Endothelial cell of umbilical vein (primary cell): ENCODE measurements at regions not wholly inside any gene's neighbourhood (a gene's known extent, or its start where the extent isn't known, plus 50 kb on each side); places are given as distances from the start of the nearest gene placed in this dataset.

Source experiments
- BruUV-seq: library from RNA; stranded (reverse); fragments of 400-500 nt; replicated peaks from 2 replicates; lab custom pipeline; 2021; lab: Mats Ljungman, UMichigan
- CTCF ChIA-PET: fragments of 300-600, 350-600 bp; sonication (Branson Sonifier 250); formaldehyde crosslinking; loops from one replicate; lab custom pipeline; 2021; ENCODE audit warnings: antibody characterized with exemption, inconsistent platforms; lab: Charles Lee
- POLR2A ChIA-PET: fragments of 300-600, 350-600 bp; sonication (Branson Sonifier 250); formaldehyde crosslinking; loops from one replicate; lab custom pipeline; 2021; ENCODE audit warnings: antibody characterized with exemption, inconsistent platforms; lab: Charles Lee
- DNase-seq: peaks from one replicate; pipeline ENCODE4 v3.0.0-alpha.2; 2011; ENCODE audit warnings: low read depth, low spot score
- FAIRE-seq: peaks from 2 replicates; lab custom pipeline; 2011; peaks lifted over from hg19 to GRCh38; lab: Jason Lieb, UNC
- H2AFZ ChIP-seq: 2 replicates; pipeline ENCODE4 v1.6.0; 2012; ENCODE audit warnings: low read depth, low read length, control low read depth, inconsistent platforms
- H3K27ac ChIP-seq: 2 replicates; pipeline ENCODE4 v1.5.1; 2011; ENCODE audit warnings: low read depth, mild to moderate bottlenecking, control low read depth, low read length, moderate library complexity; ENCODE audit not compliant: insufficient read depth
- H3K27me3 ChIP-seq, 2 experiments: 2 replicates each; pipeline versions ENCODE4 v1.6.0 to v1.6.1; 2011; ENCODE audit warnings: low read length in 2 of 2, mixed read lengths in 1 of 2; ENCODE audit not compliant: control insufficient read depth in 2 of 2, insufficient read depth in 2 of 2
- H3K36me3 ChIP-seq, 2 experiments: 2 replicates in 1 of 2; 3 replicates in 1 of 2; pipeline ENCODE4 v1.5.1; 2011; ENCODE audit warnings: low read length in 2 of 2, mild to moderate bottlenecking in 1 of 2, moderate library complexity in 1 of 2; ENCODE audit not compliant: control insufficient read depth in 2 of 2, insufficient read depth in 2 of 2; ENCODE audit errors: extremely low read depth in 1 of 2
- H3K4me1 ChIP-seq: 3 replicates; pipeline ENCODE4 v1.5.1; 2011; ENCODE audit warnings: mild to moderate bottlenecking, low read length; ENCODE audit not compliant: control insufficient read depth, insufficient read depth; ENCODE audit errors: extremely low read depth
- H3K4me2 ChIP-seq: 2 replicates; pipeline ENCODE4 v1.6.1; 2011; ENCODE audit warnings: low read length, control low read depth, mixed read lengths; ENCODE audit not compliant: insufficient read depth
- H3K4me3 ChIP-seq, 3 experiments: fragments of 200-600 bp in 1 of 3; sonication (generic), shearing (Covaris generic) in 1 of 3; replicated peaks in 1 of 3; 2 replicates each; pipeline ENCODE4 v1.5.1; 2011 to 2016; ENCODE audit warnings: control low read depth in 3 of 3, low read length in 3 of 3, mild to moderate bottlenecking in 2 of 3, inconsistent platforms in 1 of 3, low read depth in 1 of 3, moderate library complexity in 1 of 3; ENCODE audit not compliant: insufficient read depth in 1 of 3
- H3K79me2 ChIP-seq: 2 replicates; pipeline ENCODE4 v1.6.0; 2012; ENCODE audit warnings: low read length, inconsistent platforms; ENCODE audit not compliant: control insufficient read depth, insufficient read depth
- H3K9ac ChIP-seq: replicated peaks from 2 replicates; pipeline ENCODE3; 2011; ENCODE audit warnings: low read length, control low read depth; ENCODE audit not compliant: insufficient read depth; ENCODE audit errors: extremely low read depth
- H3K9me1 ChIP-seq: replicated peaks from 3 replicates; pipeline ENCODE4 v1.6.0; 2011; ENCODE audit warnings: mild to moderate bottlenecking, low read length; ENCODE audit not compliant: control insufficient read depth, insufficient read depth; ENCODE audit errors: extremely low read depth
- H3K9me3 ChIP-seq: replicated peaks from 2 replicates; pipeline ENCODE4 v1.5.1; 2012; ENCODE audit warnings: low read length, inconsistent platforms; ENCODE audit not compliant: control insufficient read depth, insufficient read depth
- H4K20me1 ChIP-seq: replicated peaks from 2 replicates; pipeline ENCODE3; 2011; ENCODE audit warnings: mild to moderate bottlenecking, low read length; ENCODE audit not compliant: control insufficient read depth, insufficient read depth; ENCODE audit errors: extremely low read depth
- EZH2 ChIP-seq: IDR thresholded peaks from 2 replicates; pipeline ENCODE4 v1.6.1; 2012; ENCODE audit warnings: borderline replicate concordance, low read depth, mild to moderate bottlenecking, moderate library complexity, low read length, inconsistent platforms; ENCODE audit not compliant: severe bottlenecking
- FOS ChIP-seq: IDR thresholded peaks from 2 replicates; pipeline ENCODE4 v1.6.1; 2011; ENCODE audit warnings: mild to moderate bottlenecking, low read length, moderate library complexity, borderline replicate concordance; ENCODE audit not compliant: insufficient read depth
- GATA2 ChIP-seq: IDR thresholded peaks from 2 replicates; pipeline ENCODE4 v1.7.0; 2011; ENCODE audit warnings: low read depth, mild to moderate bottlenecking, moderate library complexity, mixed read lengths, low read length; ENCODE audit not compliant: insufficient read length, insufficient read depth
- JUN ChIP-seq: IDR thresholded peaks from 2 replicates; pipeline ENCODE4 v1.6.1; 2011; ENCODE audit warnings: borderline replicate concordance, low read depth; ENCODE audit not compliant: insufficient read length, insufficient read depth
- MYC ChIP-seq: IDR thresholded peaks from one replicate; pipeline ENCODE4 v1.6.1; 2011; ENCODE audit warnings: mild to moderate bottlenecking, low read depth, low read length
- POLR2A ChIP-seq: IDR thresholded peaks from 2 replicates; pipeline ENCODE4 v1.6.1; 2012; ENCODE audit warnings: low read depth, mild to moderate bottlenecking, control low read depth, low read length
- POLR2AphosphoS5 ChIP-seq: IDR thresholded peaks from 2 replicates; pipeline ENCODE4 v1.6.1; 2012; ENCODE audit warnings: low read depth, mild to moderate bottlenecking, control low read depth, low read length, moderate library complexity; ENCODE audit not compliant: insufficient read depth
- dilution Hi-C: fragments of 300-500 bp; cut with MboI; formaldehyde crosslinking; loops from one replicate; pipeline ENCODE4 v1.15.0; 2019; ENCODE audit warnings: low sequenced_read_pairs; ENCODE audit not compliant: extremely low pct_ligation_motif_present
- intact Hi-C: fragments of 100-400 bp; cut with micrococcal nuclease; formaldehyde crosslinking; loops from one replicate; pipeline ENCODE4 v1.10.0; 2022
- TF ChIP-seq, protein P1 (sequence below): IDR thresholded peaks from 2 replicates; pipeline ENCODE4 v1.6.1; 2011; ENCODE audit not compliant: insufficient read depth, insufficient read length
- TF ChIP-seq, protein P2 (sequence below), 2 donors: IDR thresholded peaks; 1 replicate in 1 of 2; 2 replicates in 1 of 2; pipeline ENCODE4 v1.5.1; 2011; ENCODE audit warnings: low read length in 2 of 2, mild to moderate bottlenecking in 2 of 2, moderate library complexity in 2 of 2, control low read depth in 1 of 2, inconsistent platforms in 1 of 2, low read depth in 1 of 2; ENCODE audit not compliant: insufficient read depth in 1 of 2; ENCODE audit errors: extremely low read depth in 1 of 2

DNA sequence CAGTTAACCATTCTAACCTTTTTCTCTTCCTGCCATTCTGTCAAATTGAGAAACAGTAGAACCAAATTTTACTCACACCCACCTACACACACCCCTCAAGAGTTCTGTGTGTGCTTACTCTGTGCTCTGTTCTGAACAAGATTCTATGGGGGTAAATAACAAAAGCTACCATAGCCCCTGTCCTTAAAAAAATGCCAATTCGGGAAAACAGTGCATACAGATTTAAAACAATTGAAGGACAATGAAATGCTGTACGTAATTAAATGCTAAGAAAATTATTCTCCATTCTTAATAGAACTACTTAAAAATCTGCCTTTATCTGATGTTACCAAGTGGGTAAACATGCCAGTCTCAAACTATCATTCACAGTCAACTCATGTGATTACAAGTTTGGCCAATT, 1107.5 kb downstream of the TUSC7 start:
- Histone ChIP-seq H3K9me1 (no peaks in the 10 kb centered on the region), H3K4me1 (no peaks in the 10 kb centered on the region), H3K9ac (no peak overlapping the region), H3K36me3 (no peaks in the 10 kb centered on the region), H3K9me3 (no peaks in the 10 kb centered on the region), H2AFZ (no peak overlapping the region), H3K4me3 (no peak overlapping the region), H3K27ac (no peak overlapping the region), H3K79me2 (no peaks in the 10 kb centered on the region), H3K27me3 (no peaks in the 10 kb centered on the region), H3K4me2 (no peak overlapping the region), H4K20me1 (no peaks in the 10 kb centered on the region)
- BruUV-seq: no TSS peak
- CTCF ChIA-PET: no interaction called here
- FAIRE-seq (no peak), DNase-seq (no peak)
- TF ChIP-seq POLR2AphosphoS5 (no peak), MYC (no peak), GATA2 (no peak), FOS (no peak), POLR2A (no peak), EZH2 (no peak), JUN (no peak)
- TF ChIP-seq, protein P1, sequence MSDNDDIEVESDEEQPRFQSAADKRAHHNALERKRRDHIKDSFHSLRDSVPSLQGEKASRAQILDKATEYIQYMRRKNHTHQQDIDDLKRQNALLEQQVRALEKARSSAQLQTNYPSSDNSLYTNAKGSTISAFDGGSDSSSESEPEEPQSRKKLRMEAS: no peak
- TF ChIP-seq, protein P2, sequence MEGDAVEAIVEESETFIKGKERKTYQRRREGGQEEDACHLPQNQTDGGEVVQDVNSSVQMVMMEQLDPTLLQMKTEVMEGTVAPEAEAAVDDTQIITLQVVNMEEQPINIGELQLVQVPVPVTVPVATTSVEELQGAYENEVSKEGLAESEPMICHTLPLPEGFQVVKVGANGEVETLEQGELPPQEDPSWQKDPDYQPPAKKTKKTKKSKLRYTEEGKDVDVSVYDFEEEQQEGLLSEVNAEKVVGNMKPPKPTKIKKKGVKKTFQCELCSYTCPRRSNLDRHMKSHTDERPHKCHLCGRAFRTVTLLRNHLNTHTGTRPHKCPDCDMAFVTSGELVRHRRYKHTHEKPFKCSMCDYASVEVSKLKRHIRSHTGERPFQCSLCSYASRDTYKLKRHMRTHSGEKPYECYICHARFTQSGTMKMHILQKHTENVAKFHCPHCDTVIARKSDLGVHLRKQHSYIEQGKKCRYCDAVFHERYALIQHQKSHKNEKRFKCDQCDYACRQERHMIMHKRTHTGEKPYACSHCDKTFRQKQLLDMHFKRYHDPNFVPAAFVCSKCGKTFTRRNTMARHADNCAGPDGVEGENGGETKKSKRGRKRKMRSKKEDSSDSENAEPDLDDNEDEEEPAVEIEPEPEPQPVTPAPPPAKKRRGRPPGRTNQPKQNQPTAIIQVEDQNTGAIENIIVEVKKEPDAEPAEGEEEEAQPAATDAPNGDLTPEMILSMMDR (IDR thresholded peaks at IDR 0.05; ENCODE audit: extremely low read depth in 1 of 2, insufficient read depth in 1 of 2, low read depth in 1 of 2, low read length in 2 of 2): no peak
- intact Hi-C loops: no loop called here
- POLR2A ChIA-PET: no interaction called here
- dilution Hi-C loops: no loop called here
